ENCODE measurements at regions not wholly inside any gene's neighbourhood (a gene's known extent, or its start where the extent isn't known, plus 50 kb on each side); places are given as distances from the start of the nearest gene placed in this dataset.

GRCh38 chr9:81532251-81532650 is 157.1 kb downstream of the TLE1 start:
- Histone ChIP-seq H3K27ac (no peak overlapping the region), H3K9ac (no peak overlapping the region), H3K27me3 (no peaks in the 10 kb centered on the region), H3K4me1 (no peaks in the 10 kb centered on the region), H3K9me3 (no peaks in the 10 kb centered on the region), H3K4me3 (no peak overlapping the region), H3K36me3 (no peaks in the 10 kb centered on the region), H3K4me2 (no peak overlapping the region), H4K20me1 (no peaks in the 10 kb centered on the region)
- no peak for TF ChIP-seq Cebpa-rat (IDR thresholded peaks at IDR 0.05)

- no peak overlapping the region for H3K4me2 ChIP-seq
- H3K4me3 ChIP-seq, result no peak overlapping the region
- H4K20me1 ChIP-seq, result no peaks in the 10 kb centered on the region
- H3K9ac ChIP-seq, result no peak overlapping the region
- no peaks in the 10 kb centered on the region for H3K4me1 ChIP-seq
- no peaks in the 10 kb centered on the region for H3K27me3 ChIP-seq
- no peak overlapping the region for H3K27ac ChIP-seq
- H3K36me3 ChIP-seq, result no peaks in the 10 kb centered on the region
- H3K9me3 ChIP-seq, result no peaks in the 10 kb centered on the region
- no peak for TF ChIP-seq Cebpa-rat (IDR thresholded peaks at IDR 0.05)
These were observed 157.8 kb downstream of the TLE1 start for GRCh38 chr9:81531511-81531910.

GRCh38 chr9:81530846-81531245 is 158.5 kb downstream of the TLE1 start:
- H3K4me2 ChIP-seq, result no peak overlapping the region
- no peaks in the 10 kb centered on the region for H3K9me3 ChIP-seq
- H3K9ac ChIP-seq, result no peak overlapping the region
- no peak overlapping the region for H3K4me3 ChIP-seq
- no peaks in the 10 kb centered on the region for H3K4me1 ChIP-seq
- no peaks in the 10 kb centered on the region for H4K20me1 ChIP-seq
- no peaks in the 10 kb centered on the region for H3K27me3 ChIP-seq
- TF ChIP-seq Cebpa-rat (IDR thresholded peaks at IDR 0.05), result no peak
- no peak overlapping the region for H3K27ac ChIP-seq
- H3K36me3 ChIP-seq, result no peaks in the 10 kb centered on the region

GRCh38 chr9:81530310-81530810 is 159.0 kb downstream of the TLE1 start:
- no peaks in the 10 kb centered on the region for H3K9me3 ChIP-seq
- no peak overlapping the region for H3K4me3 ChIP-seq
- no peaks in the 10 kb centered on the region for H4K20me1 ChIP-seq
- no peaks in the 10 kb centered on the region for H3K4me1 ChIP-seq
- no peak for TF ChIP-seq Cebpa-rat (IDR thresholded peaks at IDR 0.05)
- no peak overlapping the region for H3K27ac ChIP-seq
- no peaks in the 10 kb centered on the region for H3K27me3 ChIP-seq
- no peak overlapping the region for H3K9ac ChIP-seq
- no peak overlapping the region for H3K4me2 ChIP-seq
- no peaks in the 10 kb centered on the region for H3K36me3 ChIP-seq

- no peak overlapping the region for H3K27ac ChIP-seq
These were observed 159.7 kb downstream of the TLE1 start for GRCh38 chr9:81529556-81530193.

GRCh38 chr9:81526587-81526986 is 162.8 kb downstream of the TLE1 start:
- Histone ChIP-seq H4K20me1 (no peaks in the 10 kb centered on the region), H3K36me3 (no peaks in the 10 kb centered on the region), H3K9me3 (no peaks in the 10 kb centered on the region), H3K4me2 (no peak overlapping the region), H3K27ac (no peak overlapping the region), H3K4me1 (0 out of 2 replicates have a peak, but pooled peaks cover 4% of the 10 kb centered on the region), H3K27me3 (no peaks in the 10 kb centered on the region), H3K4me3 (no peak overlapping the region), H3K9ac (no peak overlapping the region)
- TF ChIP-seq Cebpa-rat (IDR thresholded peaks at IDR 0.05), result no peak

More at GRCh38 chr9:81529556-81530193, 159.7 kb downstream of the TLE1 start:
- H4K20me1 ChIP-seq, result no peaks in the 10 kb centered on the region
- no peak overlapping the region for H3K9ac ChIP-seq
- no peaks in the 10 kb centered on the region for H3K4me1 ChIP-seq
- no peaks in the 10 kb centered on the region for H3K27me3 ChIP-seq
- no peak overlapping the region for H3K4me2 ChIP-seq
- TF ChIP-seq Cebpa-rat (IDR thresholded peaks at IDR 0.05), result no peak
- no peaks in the 10 kb centered on the region for H3K36me3 ChIP-seq
- no peaks in the 10 kb centered on the region for H3K9me3 ChIP-seq
- H3K4me3 ChIP-seq, result no peak overlapping the region

- no peak overlapping the region for H3K9ac ChIP-seq
- H3K4me1 ChIP-seq, result 0 out of 2 replicates have a peak, but pooled peaks cover 4% of the 10 kb centered on the region
- no peaks in the 10 kb centered on the region for H4K20me1 ChIP-seq
- peak overlapping the region; percentile 25; the same call in 1 of the 2 replicates for H3K4me2 ChIP-seq
- H3K4me3 ChIP-seq, result no peak overlapping the region
- H3K27me3 ChIP-seq, result no peaks in the 10 kb centered on the region
- no peaks in the 10 kb centered on the region for H3K9me3 ChIP-seq
- H3K27ac ChIP-seq, result no peak overlapping the region
- no peak for TF ChIP-seq Cebpa-rat (IDR thresholded peaks at IDR 0.05)
- no peaks in the 10 kb centered on the region for H3K36me3 ChIP-seq
These were observed 166.4 kb downstream of the TLE1 start for GRCh38 chr9:81522716-81523551.

GRCh38 chr9:81521892-81522291 is 167.5 kb downstream of the TLE1 start:
- H3K27me3 ChIP-seq, result no peaks in the 10 kb centered on the region
- no peak overlapping the region for H3K4me2 ChIP-seq
- H3K4me3 ChIP-seq, result no peak overlapping the region
- no peak overlapping the region for H3K9ac ChIP-seq
- no peaks in the 10 kb centered on the region for H4K20me1 ChIP-seq
- no peak for TF ChIP-seq Cebpa-rat (IDR thresholded peaks at IDR 0.05)
- H3K4me1 ChIP-seq, result 0 out of 2 replicates have a peak, but pooled peaks cover 4% of the 10 kb centered on the region
- no peaks in the 10 kb centered on the region for H3K9me3 ChIP-seq
- H3K27ac ChIP-seq, result no peak overlapping the region
- no peaks in the 10 kb centered on the region for H3K36me3 ChIP-seq

- Histone ChIP-seq H3K27me3 (no peaks in the 10 kb centered on the region), H3K4me3 (no peak overlapping the region), H3K4me2 (no peak overlapping the region), H3K9ac (no peak overlapping the region), H3K36me3 (no peaks in the 10 kb centered on the region), H3K27ac (no peak overlapping the region), H3K4me1 (0 out of 2 replicates have a peak, but pooled peaks cover 4% of the 10 kb centered on the region), H3K9me3 (no peaks in the 10 kb centered on the region), H4K20me1 (no peaks in the 10 kb centered on the region)
- no peak for TF ChIP-seq Cebpa-rat (IDR thresholded peaks at IDR 0.05)
These were observed 169.4 kb downstream of the TLE1 start for GRCh38 chr9:81519816-81520495.

Data from BLaER1 (cell line).